ENCODE measurements at regions not wholly inside any gene's neighbourhood (a gene's known extent, or its start where the extent isn't known, plus 50 kb on each side); places are given as distances from the start of the nearest gene placed in this dataset.
"Not testable (repeated sequence)": the region's sequence is repeated elsewhere in the genome, so short reads cannot be mapped to it uniquely, and the experiment has no call there.

DNA sequence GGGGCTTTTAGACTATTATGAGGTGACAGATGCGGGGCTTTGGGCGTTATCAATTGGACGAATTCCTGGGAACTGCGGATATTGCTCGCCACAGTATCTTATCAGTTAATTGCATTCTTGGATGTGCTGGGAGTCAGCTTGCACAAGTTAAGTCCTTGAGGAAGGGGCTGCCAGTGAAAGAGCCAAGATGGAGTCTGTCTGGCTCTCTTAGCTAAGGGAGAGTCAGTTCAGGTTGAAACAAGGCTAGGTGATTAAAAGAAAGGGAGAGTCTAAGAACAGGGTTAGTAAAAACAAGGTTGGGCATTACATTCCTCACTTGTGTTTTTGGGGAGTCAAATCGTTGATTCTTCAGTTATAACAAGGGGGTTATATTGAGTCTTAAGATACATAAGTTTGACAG, 162.5 kb upstream of the CCZ1B start:
- not testable (repeated sequence) for TF ChIP-seq CTCF (IDR thresholded peaks at IDR 0.05 in 4 of 5, conservative IDR thresholded peaks at IDR 0.05 in 1 of 5); POLR2A (IDR thresholded peaks at IDR 0.05)

Measured in gastrocnemius medialis (tissue), 4 donors.